ENCODE measurements at regions not wholly inside any gene's neighbourhood (a gene's known extent, or its start where the extent isn't known, plus 50 kb on each side); places are given as distances from the start of the nearest gene placed in this dataset.

GRCh38 chr6:137744877-137745276 is 122.2 kb upstream of the TNFAIP3 start:
- in situ Hi-C loops (cut with MboI; ENCODE audit: low sequenced_read_pairs), result no loop called here

- in situ Hi-C loops (cut with MboI; ENCODE audit: low sequenced_read_pairs), result no loop called here
Measured at GRCh38 chr6:137745321-137745720, 121.7 kb upstream of the TNFAIP3 start.

GRCh38 chr6:137746264-137746663 is 120.8 kb upstream of the TNFAIP3 start:
- in situ Hi-C loops (cut with MboI; ENCODE audit: low sequenced_read_pairs), result no loop called here

- in situ Hi-C loops (cut with MboI; ENCODE audit: low sequenced_read_pairs), result no loop called here
Measured at GRCh38 chr6:137749696-137750211, 117.3 kb upstream of the TNFAIP3 start.

GRCh38 chr6:137750297-137750696 is 116.8 kb upstream of the TNFAIP3 start:
- in situ Hi-C loops (cut with MboI; ENCODE audit: low sequenced_read_pairs), result no loop called here

- in situ Hi-C loops (cut with MboI; ENCODE audit: low sequenced_read_pairs), result no loop called here
Measured at GRCh38 chr6:137751768-137752560, 115.1 kb upstream of the TNFAIP3 start.

- in situ Hi-C loops (cut with MboI; ENCODE audit: low sequenced_read_pairs), result no loop called here
Measured at GRCh38 chr6:137754366-137754765, 112.7 kb upstream of the TNFAIP3 start.

- in situ Hi-C loops (cut with MboI; ENCODE audit: low sequenced_read_pairs), result no loop called here
Measured at GRCh38 chr6:137754866-137755265, 112.2 kb upstream of the TNFAIP3 start.

GRCh38 chr6:137755284-137755683 is 111.8 kb upstream of the TNFAIP3 start:
- in situ Hi-C loops (cut with MboI; ENCODE audit: low sequenced_read_pairs), result no loop called here

GRCh38 chr6:137756788-137757187 is 110.3 kb upstream of the TNFAIP3 start:
- in situ Hi-C loops (cut with MboI; ENCODE audit: low sequenced_read_pairs), result no loop called here

GRCh38 chr6:137758661-137759060 is 108.4 kb upstream of the TNFAIP3 start:
- in situ Hi-C loops (cut with MboI; ENCODE audit: low sequenced_read_pairs), result no loop called here

- in situ Hi-C loops (cut with MboI; ENCODE audit: low sequenced_read_pairs), result no loop called here
Measured at GRCh38 chr6:137759624-137760023, 107.4 kb upstream of the TNFAIP3 start.

- in situ Hi-C loops (cut with MboI; ENCODE audit: low sequenced_read_pairs), result no loop called here
Measured at GRCh38 chr6:137761072-137761471, 106.0 kb upstream of the TNFAIP3 start.

- in situ Hi-C loops (cut with MboI; ENCODE audit: low sequenced_read_pairs), result no loop called here
Measured at GRCh38 chr6:137761487-137761886, 105.6 kb upstream of the TNFAIP3 start.

GRCh38 chr6:137762168-137763090 is 104.6 kb upstream of the TNFAIP3 start:
- in situ Hi-C loops (cut with MboI; ENCODE audit: low sequenced_read_pairs), result no loop called here

GRCh38 chr6:137763436-137763835 is 103.6 kb upstream of the TNFAIP3 start:
- in situ Hi-C loops (cut with MboI; ENCODE audit: low sequenced_read_pairs), result no loop called here

GRCh38 chr6:137763886-137764285 is 103.2 kb upstream of the TNFAIP3 start:
- in situ Hi-C loops (cut with MboI; ENCODE audit: low sequenced_read_pairs), result no loop called here

- in situ Hi-C loops (cut with MboI; ENCODE audit: low sequenced_read_pairs), result no loop called here
Measured at GRCh38 chr6:137764464-137764863, 102.6 kb upstream of the TNFAIP3 start.

- in situ Hi-C loops (cut with MboI; ENCODE audit: low sequenced_read_pairs), result no loop called here
Measured at GRCh38 chr6:137765059-137765458, 102.0 kb upstream of the TNFAIP3 start.

GRCh38 chr6:137766596-137767370 is 100.3 kb upstream of the TNFAIP3 start:
- in situ Hi-C loops (cut with MboI; ENCODE audit: low sequenced_read_pairs), result no loop called here

GRCh38 chr6:137767465-137767864 is 99.6 kb upstream of the TNFAIP3 start:
- in situ Hi-C loops (cut with MboI; ENCODE audit: low sequenced_read_pairs), result no loop called here
